Brain microvascular endothelial cell (primary cell): ENCODE measurements at regions not wholly inside any gene's neighbourhood (a gene's known extent, or its start where the extent isn't known, plus 50 kb on each side); places are given as distances from the start of the nearest gene placed in this dataset.

Experiments used
- DNase-seq: peaks from one replicate; pipeline ENCODE4 v3.0.0-alpha.2; 2020
- H3K27ac ChIP-seq: fragments of 250-450 bp; sonication (Bioruptor Pico); 2 replicates; pipeline ENCODE4 v1.5.1; 2020; ENCODE audit warnings: mild to moderate bottlenecking, moderate library complexity
- H3K27me3 ChIP-seq: fragments of 250-450 bp; sonication (Bioruptor Pico); replicated peaks from 2 replicates; pipeline ENCODE4 v1.5.1; 2020; ENCODE audit warnings: mild to moderate bottlenecking
- H3K36me3 ChIP-seq: fragments of 250-450 bp; sonication (Bioruptor Pico); replicated peaks from 2 replicates; pipeline ENCODE4 v1.5.1; 2020; ENCODE audit warnings: mild to moderate bottlenecking
- H3K4me3 ChIP-seq: 2 replicates; pipeline ENCODE4 v1.5.1; 2011; ENCODE audit warnings: low read depth, mild to moderate bottlenecking, control low read depth, low read length, moderate library complexity
- CTCF ChIP-seq: IDR thresholded peaks from 2 replicates; pipeline ENCODE4 v1.5.1; 2011; ENCODE audit warnings: low read depth, mild to moderate bottlenecking, moderate library complexity, low read length, control low read depth, inconsistent platforms; ENCODE audit errors: missing control alignments
- in situ Hi-C: cut with HindIII; loops from 2 replicates; pipeline ENCODE4 v1.10.0; 2017; ENCODE audit warnings: low sequenced_read_pairs, low pct_ligation_motif_present

GRCh38 chrX:9341291-9342201 lies 123.3 kb upstream of the TBL1X start:
- in situ Hi-C loops: no loop called here
- no peak for DNase-seq
- no peak for TF ChIP-seq CTCF
- peak overlapping the region; percentile 57 for H3K27ac ChIP-seq
- H3K4me3 ChIP-seq: peak overlapping the region; percentile 2
- no peaks in the 10 kb centered on the region for H3K36me3 ChIP-seq
- no peaks in the 10 kb centered on the region for H3K27me3 ChIP-seq

DNA sequence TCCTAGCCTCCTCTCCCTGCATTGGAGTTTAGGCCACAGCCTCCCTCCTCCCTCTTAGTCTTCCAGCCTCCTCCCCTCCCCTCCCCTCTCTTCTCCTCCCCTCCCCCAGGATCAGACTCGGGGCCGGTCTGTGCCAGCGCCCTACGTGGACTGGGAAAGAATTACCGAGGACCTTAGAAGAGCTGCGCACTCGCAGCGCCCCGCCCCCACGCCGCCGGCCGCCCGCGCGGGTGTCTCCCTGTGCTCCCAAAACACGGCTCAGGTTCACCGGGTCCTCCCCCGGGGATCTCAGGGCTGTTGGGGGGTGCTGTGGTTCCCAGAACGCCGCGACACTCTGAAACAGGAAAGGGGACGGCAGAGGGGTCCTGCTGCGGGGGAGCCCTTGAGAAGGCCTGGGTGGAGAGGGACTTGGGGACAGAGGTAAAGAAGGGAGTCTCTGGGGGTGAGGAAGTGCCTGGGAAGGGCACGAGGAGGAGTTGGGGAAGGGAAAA lies 122.3 kb upstream of the TBL1X start:
- Histone ChIP-seq H3K4me3 (peak overlapping the region; percentile 33), H3K27me3 (no peaks in the 10 kb centered on the region), H3K36me3 (no peaks in the 10 kb centered on the region), H3K27ac (no peak overlapping the region)
- DNase-seq: peak; percentile 69
- in situ Hi-C loops: no loop called here
- no peak for TF ChIP-seq CTCF

GRCh38 chrX:9343971-9344370 lies 120.9 kb upstream of the TBL1X start:
- H3K4me3 ChIP-seq: no peak overlapping the region
- no peak for DNase-seq
- TF ChIP-seq CTCF: no peak
- no peak overlapping the region for H3K27ac ChIP-seq
- H3K27me3 ChIP-seq: no peaks in the 10 kb centered on the region
- in situ Hi-C loops: no loop called here
- no peaks in the 10 kb centered on the region for H3K36me3 ChIP-seq

DNA sequence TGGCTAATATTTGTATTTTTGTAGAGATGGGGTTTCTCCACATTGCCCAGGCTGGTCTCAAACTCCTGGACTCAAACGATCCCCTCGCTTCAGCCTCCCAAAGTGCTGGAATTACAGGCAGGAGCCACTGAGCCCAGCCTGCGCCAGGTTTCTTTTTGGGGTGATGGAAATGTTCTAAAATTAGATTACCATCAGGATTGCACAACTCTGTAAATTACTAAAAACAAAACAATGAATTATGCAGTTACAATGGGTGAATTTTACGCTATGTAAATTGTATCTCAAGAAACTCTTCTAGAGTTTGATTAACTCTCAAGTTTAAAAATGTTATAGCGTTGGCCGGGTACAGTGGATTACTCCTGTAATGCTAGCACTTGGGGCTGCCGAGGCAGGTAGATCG lies 118.9 kb upstream of the TBL1X start:
- no peak for TF ChIP-seq CTCF
- no peak for DNase-seq
- no peak overlapping the region for H3K27ac ChIP-seq
- no peaks in the 10 kb centered on the region for H3K27me3 ChIP-seq
- no peaks in the 10 kb centered on the region for H3K36me3 ChIP-seq
- H3K4me3 ChIP-seq: no peak overlapping the region
- in situ Hi-C loops: no loop called here

GRCh38 chrX:9349572-9350494 lies 115.0 kb upstream of the TBL1X start:
- Histone ChIP-seq H3K27me3 (no peaks in the 10 kb centered on the region), H3K36me3 (no peaks in the 10 kb centered on the region), H3K27ac (no peak overlapping the region), H3K4me3 (no peak overlapping the region)
- no peak for DNase-seq
- TF ChIP-seq CTCF: no peak
- in situ Hi-C loops: no loop called here
